IMR-90 (cell line): ENCODE measurements at regions not wholly inside any gene's neighbourhood (a gene's known extent, or its start where the extent isn't known, plus 50 kb on each side); places are given as distances from the start of the nearest gene placed in this dataset.

Source experiments
- ATAC-seq: fragments of 200-7000 bp; cut with Tn5 transposase; 2 replicates; pipeline ENCODE4 v1.9.1; 2020; ENCODE audit warnings: low read depth, mild to moderate bottlenecking, moderate library complexity
- BruUV-seq: library from RNA; stranded (reverse); fragments of 400-500 nt; replicated peaks from 2 replicates; lab custom pipeline; 2021; lab: Mats Ljungman, UMichigan
- CTCF ChIA-PET: fragments of 300-600 bp; formaldehyde crosslinking; extraction: SDS; loops from one replicate; lab custom pipeline; 2021; ENCODE audit warnings: antibody characterized with exemption; lab: Yijun Ruan, JAX
- POLR2A ChIA-PET: fragments of 300-600 bp; sonication (Branson Sonifier 250); formaldehyde crosslinking; loops from one replicate; lab custom pipeline; 2022; ENCODE audit warnings: antibody characterized with exemption; ENCODE audit not compliant: unreplicated experiment; lab: Charles Lee
- DNase-seq: peaks from one replicate; pipeline ENCODE4 v3.0.0; 2013
- H2AFZ ChIP-seq: replicated peaks from 2 replicates; pipeline ENCODE3; 2013; ENCODE audit warnings: low read length, mild to moderate bottlenecking; ENCODE audit not compliant: poor library complexity
- H2AK5ac ChIP-seq: 2 replicates; pipeline ENCODE4 v1.6.1; 2013; ENCODE audit warnings: low read depth, low read length, inconsistent platforms
- H2AK9ac ChIP-seq: replicated peaks from 2 replicates; pipeline ENCODE3; 2013; ENCODE audit warnings: mild to moderate bottlenecking, low read depth, low read length, moderate library complexity; ENCODE audit not compliant: poor library complexity
- H2BK120ac ChIP-seq: 2 replicates; pipeline ENCODE4 v1.6.1; 2013; ENCODE audit warnings: low read depth, low read length, inconsistent platforms
- H2BK15ac ChIP-seq: 3 replicates; pipeline ENCODE4 v1.6.1; 2013; ENCODE audit warnings: low read depth, low read length, inconsistent platforms
- H2BK20ac ChIP-seq: 2 replicates; pipeline ENCODE4 v1.6.1; 2013; ENCODE audit warnings: low read depth, mild to moderate bottlenecking, inconsistent platforms, low read length, moderate library complexity
- H2BK5ac ChIP-seq: 2 replicates; pipeline ENCODE4 v1.6.1; 2013; ENCODE audit warnings: mild to moderate bottlenecking, low read depth, low read length, inconsistent platforms; ENCODE audit not compliant: poor library complexity, severe bottlenecking
- H3K14ac ChIP-seq: replicated peaks from 2 replicates; pipeline ENCODE4 v1.6.1; 2013; ENCODE audit warnings: low read depth, low read length, inconsistent platforms
- H3K18ac ChIP-seq: 2 replicates; pipeline ENCODE4 v1.6.1; 2013; ENCODE audit warnings: low read depth, low read length, control low read depth
- H3K23ac ChIP-seq: 2 replicates; pipeline ENCODE4 v1.6.1; 2013; ENCODE audit warnings: low read depth, low read length, inconsistent platforms
- H3K27ac ChIP-seq: 2 replicates; pipeline ENCODE4 v1.5.1; 2013; ENCODE audit warnings: mild to moderate bottlenecking, control low read depth, low read length; ENCODE audit not compliant: insufficient read depth
- H3K27me3 ChIP-seq: 2 replicates; pipeline ENCODE4 v1.6.1; 2013; ENCODE audit warnings: low read length; ENCODE audit not compliant: control insufficient read depth, insufficient read depth
- H3K36me3 ChIP-seq: 2 replicates; pipeline ENCODE4 v1.6.1; 2013; ENCODE audit warnings: low read length, mixed read lengths; ENCODE audit not compliant: control insufficient read depth, insufficient read depth
- H3K4ac ChIP-seq: 2 replicates; pipeline ENCODE4 v1.6.1; 2013; ENCODE audit warnings: low read depth, low read length, inconsistent platforms
- H3K4me1 ChIP-seq: 2 replicates; pipeline ENCODE4 v1.6.1; 2013; ENCODE audit warnings: low read length, mixed read lengths; ENCODE audit not compliant: control insufficient read depth, insufficient read depth
- H3K4me2 ChIP-seq: 2 replicates; pipeline ENCODE4 v1.6.1; 2013; ENCODE audit warnings: low read depth, mild to moderate bottlenecking, control low read depth, low read length, moderate library complexity
- H3K4me3 ChIP-seq: 2 replicates; pipeline ENCODE4 v1.5.1; 2013; ENCODE audit warnings: low read depth, mild to moderate bottlenecking, control low read depth, low read length, moderate library complexity; ENCODE audit not compliant: insufficient read depth
- H3K56ac ChIP-seq: 2 replicates; pipeline ENCODE4 v1.6.1; 2013; ENCODE audit warnings: low read length, inconsistent platforms; ENCODE audit not compliant: insufficient read depth; ENCODE audit errors: extremely low read depth
- H3K79me1 ChIP-seq, 2 experiments: 2 replicates each; pipeline ENCODE4 v1.6.1; 2013; ENCODE audit warnings: low read length in 2 of 2, inconsistent platforms in 1 of 2, low read depth in 1 of 2
- H3K9ac ChIP-seq: 2 replicates; pipeline ENCODE4 v1.6.1; 2013; ENCODE audit warnings: low read depth, low read length, control low read depth
- H3K9me1 ChIP-seq: 2 replicates; pipeline ENCODE4 v1.6.1; 2013; ENCODE audit warnings: low read length, inconsistent platforms; ENCODE audit not compliant: insufficient read depth
- H3K9me3 ChIP-seq: 2 replicates; pipeline ENCODE4 v1.6.1; 2013; ENCODE audit warnings: low read length; ENCODE audit not compliant: control insufficient read depth, insufficient read depth
- H4K20me1 ChIP-seq: 2 replicates; pipeline ENCODE4 v1.6.1; 2013; ENCODE audit warnings: low read length, inconsistent platforms; ENCODE audit not compliant: insufficient read depth
- H4K5ac ChIP-seq: 2 replicates; pipeline ENCODE4 v1.6.1; 2013; ENCODE audit warnings: mild to moderate bottlenecking, low read depth, low read length, control low read depth
- H4K8ac ChIP-seq, 2 experiments: 2 replicates each; pipeline ENCODE4 v1.6.1; 2013; ENCODE audit warnings: low read depth in 2 of 2, low read length in 2 of 2, control low read depth in 1 of 2, inconsistent platforms in 1 of 2
- H4K91ac ChIP-seq: 2 replicates; pipeline ENCODE4 v1.6.1; 2013; ENCODE audit warnings: low read depth, low read length, inconsistent platforms; ENCODE audit not compliant: insufficient read depth
- CEBPB ChIP-seq: IDR thresholded peaks from 2 replicates; pipeline ENCODE4 v1.6.1; 2012; ENCODE audit warnings: low read depth, low read length, improper control_type of control experiment
- CTCF ChIP-seq: conservative IDR thresholded peaks from 2 replicates; pipeline ENCODE4 v1.5.1; 2012; ENCODE audit warnings: mild to moderate bottlenecking, low read depth, low read length, improper control_type of control experiment
- ELK1 ChIP-seq: fragments of 150-350 bp; IDR thresholded peaks from 2 replicates; pipeline ENCODE4 v1.6.1; 2016; ENCODE audit warnings: low read depth, mild to moderate bottlenecking, low read length, moderate library complexity, borderline replicate concordance
- FOS ChIP-seq: fragments of 150-350 bp; IDR thresholded peaks from 2 replicates; pipeline ENCODE4 v1.6.1; 2016; ENCODE audit warnings: low read depth, low read length
- MAFK ChIP-seq: IDR thresholded peaks from 2 replicates; pipeline ENCODE4 v1.6.1; 2012; ENCODE audit warnings: low read depth, low read length, improper control_type of control experiment
- MAZ ChIP-seq: IDR thresholded peaks from 2 replicates; pipeline ENCODE4 v1.6.1; 2012; ENCODE audit warnings: low read depth, mild to moderate bottlenecking, low read length, improper control_type of control experiment, moderate library complexity, borderline replicate concordance
- MXI1 ChIP-seq: IDR thresholded peaks from 2 replicates; pipeline ENCODE4 v1.6.1; 2012; ENCODE audit warnings: low read depth, mild to moderate bottlenecking, low read length, moderate library complexity, borderline replicate concordance
- NFE2L2 ChIP-seq: fragments of 150-350 bp; IDR thresholded peaks from 2 replicates; pipeline ENCODE4 v1.6.1; 2016; ENCODE audit warnings: low read depth, mild to moderate bottlenecking, low read length
- POLR2A ChIP-seq: IDR thresholded peaks from 2 replicates; pipeline ENCODE4 v1.6.1; 2012; ENCODE audit warnings: mild to moderate bottlenecking, low read depth, low read length
- RAD21 ChIP-seq: IDR thresholded peaks from 2 replicates; pipeline ENCODE4 v1.6.1; 2012; ENCODE audit warnings: low read length, improper control_type of control experiment
- RCOR1 ChIP-seq: IDR thresholded peaks from 2 replicates; pipeline ENCODE4 v1.6.1; 2012; ENCODE audit warnings: mild to moderate bottlenecking, low read length, improper control_type of control experiment; ENCODE audit not compliant: insufficient replicate concordance
- RFX5 ChIP-seq: IDR thresholded peaks from 2 replicates; pipeline ENCODE4 v1.8.0; 2012; ENCODE audit warnings: low read depth, mild to moderate bottlenecking, low read length, moderate library complexity
- SMC3 ChIP-seq: fragments of 150-350 bp; IDR thresholded peaks from 2 replicates; pipeline ENCODE4 v1.6.1; 2016; ENCODE audit warnings: low read depth, mild to moderate bottlenecking, antibody characterized with exemption, low read length, moderate library complexity
- USF2 ChIP-seq: fragments of 150-350 bp; IDR thresholded peaks from 2 replicates; pipeline ENCODE4 v1.6.1; 2017; ENCODE audit warnings: mild to moderate bottlenecking, antibody characterized with exemption, low read length, low read depth
- WGBS, 2 experiments: methylation state at CpG; one replicate each; pipeline versions ENCODE4 v1.1.5 to v1.1.7; 2013; ENCODE audit warnings: missing lambda C conversion rate in 2 of 2; ENCODE audit not compliant: insufficient read length in 1 of 2; ENCODE audit errors: extremely low coverage in 2 of 2; 5-methylcytosine and 5-hydroxymethylcytosine counted together
- dilution Hi-C: fragments of 300-500 bp; cut with HindIII; formaldehyde crosslinking; loops from one replicate; pipeline ENCODE4 v1.14.3; 2018; ENCODE audit warnings: low sequenced_read_pairs; ENCODE audit not compliant: unreplicated experiment
- in situ Hi-C: fragments of 300-500 bp; cut with MboI; formaldehyde crosslinking; loops from 3 replicates; pipeline ENCODE4 v1.14.3; 2019; ENCODE audit warnings: low sequenced_read_pairs, inconsistent platforms, mixed read lengths
- intact Hi-C: fragments of 100-400 bp; cut with micrococcal nuclease; formaldehyde crosslinking; loops from 2 replicates; pipeline ENCODE4 v1.10.0; 2022

- peak overlapping the region; percentile 7 for H2AK9ac ChIP-seq
- H4K91ac ChIP-seq = peak overlapping the region; percentile 43
- WGBS, 2 experiments = 17% methylated on average over 2 of the region's 10 CpGs; no CpG with 5 or more reads in 1 of the 2 experiments
- no peak overlapping the region for H3K4me3 ChIP-seq
- BruUV-seq = no TSS peak
- H3K79me1 ChIP-seq = no peaks in the 10 kb centered on the region
- H2BK5ac ChIP-seq = peak overlapping the region; percentile 50
- DNase-seq = peak; percentile 80
- H3K9me3 ChIP-seq = peaks cover 3% of the 10 kb centered on the region; the same call in 1 of the 2 replicates
- peak overlapping the region; percentile 49 for H3K4ac ChIP-seq
- peak overlapping the region; percentile 39 for H3K27ac ChIP-seq
- peak overlapping the region; percentile 66; the same call in 1 of the 2 replicates for H2BK120ac ChIP-seq
- H3K9ac ChIP-seq = no peak overlapping the region
- no peaks in the 10 kb centered on the region for H3K9me1 ChIP-seq
- no peaks in the 10 kb centered on the region for H3K36me3 ChIP-seq
- in situ Hi-C loops (no loop called here), dilution Hi-C loops (no loop called here), intact Hi-C loops (no loop called here)
- POLR2A ChIA-PET = interaction anchor here (1.0 kb wide), 1 partner anchor 15 kb away, joined by 3 read pairs; no protein-coding TSS in a partner anchor
- H2AK5ac ChIP-seq = peak overlapping the region; percentile 56; the same call in 1 of the 2 replicates
- H3K23ac ChIP-seq = peak overlapping the region; percentile 18; the same call in 1 of the 2 replicates
- peak overlapping the region; percentile 23 to 41; a peak in 2 of 4 replicates for H4K8ac ChIP-seq
- H3K4me2 ChIP-seq = no peak overlapping the region
- H2AFZ ChIP-seq = peak overlapping the region; percentile 67
- H3K27me3 ChIP-seq = no peaks in the 10 kb centered on the region
- H3K56ac ChIP-seq = peak overlapping the region; percentile 27; the same call in 1 of the 2 replicates
- peak overlapping the region; percentile 57; the same call in 2 of the 3 replicates for H2BK15ac ChIP-seq
- no peaks in the 10 kb centered on the region for H4K20me1 ChIP-seq
- peak overlapping the region; percentile 68 for H2BK20ac ChIP-seq
- peak overlapping the region; percentile 6 for H3K18ac ChIP-seq
- H3K4me1 ChIP-seq = peaks cover 10% of the 10 kb centered on the region
- no peak overlapping the region; the same call in 1 of the 2 replicates for H4K5ac ChIP-seq
- ATAC-seq = peak; percentile 70
- CTCF ChIA-PET = interaction anchor here (1.0 kb wide), 1 partner anchor 165 kb away, joined by 3 read pairs; the partner anchor contains the start of gene NEMF
- 0 out of 2 replicates have a peak overlapping the region, but pooled peaks have one; percentile 35 for H3K14ac ChIP-seq
- TF ChIP-seq CEBPB (peak; percentile 87), RAD21 (no peak), RCOR1 (no peak), MAFK (no peak), MAZ (no peak), SMC3 (no peak), RFX5 (no peak), FOS (peak; percentile 61), USF2 (peak; percentile 47; the same call in 1 of the 2 replicates), CTCF (no peak), NFE2L2 (no peak), ELK1 (no peak), MXI1 (no peak), POLR2A (no peak)
These were observed 98.0 kb downstream of the VCPKMT start for GRCh38 chr14:50018201-50018932.
